ENCODE measurements at regions not wholly inside any gene's neighbourhood (a gene's known extent, or its start where the extent isn't known, plus 50 kb on each side); places are given as distances from the start of the nearest gene placed in this dataset.

DNA sequence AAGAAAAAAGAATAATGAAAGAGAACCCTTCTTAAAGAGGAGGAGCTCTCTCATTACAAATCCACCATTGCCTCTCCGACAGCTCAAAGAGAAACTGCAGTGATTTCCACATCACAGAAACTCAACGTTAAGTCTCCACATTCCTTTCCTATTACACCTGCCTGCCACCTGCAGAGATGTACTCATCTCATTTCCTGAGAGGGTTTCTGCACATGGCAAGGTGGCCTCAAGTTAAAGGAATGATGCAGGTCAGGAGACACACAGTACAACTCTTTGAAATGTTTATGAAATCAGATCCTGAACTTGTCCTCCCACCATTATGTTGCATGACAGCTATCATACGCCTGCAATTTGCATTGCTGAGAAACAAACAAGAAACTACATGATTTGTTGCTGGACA is 458.4 kb upstream of the ADAMTS9 start:
- no peaks in the 10 kb centered on the region for H3K9me3 ChIP-seq
- no peak for DNase-seq
- H3K27me3 ChIP-seq = no peaks in the 10 kb centered on the region
- no peak for TF ChIP-seq POLR2A (IDR thresholded peaks at IDR 0.05)
- no peak for TF ChIP-seq EP300 (IDR thresholded peaks at IDR 0.05)
- TF ChIP-seq, protein P1, sequence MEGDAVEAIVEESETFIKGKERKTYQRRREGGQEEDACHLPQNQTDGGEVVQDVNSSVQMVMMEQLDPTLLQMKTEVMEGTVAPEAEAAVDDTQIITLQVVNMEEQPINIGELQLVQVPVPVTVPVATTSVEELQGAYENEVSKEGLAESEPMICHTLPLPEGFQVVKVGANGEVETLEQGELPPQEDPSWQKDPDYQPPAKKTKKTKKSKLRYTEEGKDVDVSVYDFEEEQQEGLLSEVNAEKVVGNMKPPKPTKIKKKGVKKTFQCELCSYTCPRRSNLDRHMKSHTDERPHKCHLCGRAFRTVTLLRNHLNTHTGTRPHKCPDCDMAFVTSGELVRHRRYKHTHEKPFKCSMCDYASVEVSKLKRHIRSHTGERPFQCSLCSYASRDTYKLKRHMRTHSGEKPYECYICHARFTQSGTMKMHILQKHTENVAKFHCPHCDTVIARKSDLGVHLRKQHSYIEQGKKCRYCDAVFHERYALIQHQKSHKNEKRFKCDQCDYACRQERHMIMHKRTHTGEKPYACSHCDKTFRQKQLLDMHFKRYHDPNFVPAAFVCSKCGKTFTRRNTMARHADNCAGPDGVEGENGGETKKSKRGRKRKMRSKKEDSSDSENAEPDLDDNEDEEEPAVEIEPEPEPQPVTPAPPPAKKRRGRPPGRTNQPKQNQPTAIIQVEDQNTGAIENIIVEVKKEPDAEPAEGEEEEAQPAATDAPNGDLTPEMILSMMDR (IDR thresholded peaks at IDR 0.05) = no peak
- intact Hi-C loops (cut with DNase I) = no loop called here
- H3K4me3 ChIP-seq = no peak overlapping the region
- WGBS, 3 donors = 64 to 72% (median 70%) methylated on average over 3 of the region's 3 CpGs
- no peak overlapping the region for H3K27ac ChIP-seq
- no peaks in the 10 kb centered on the region for H3K4me1 ChIP-seq (ENCODE audit: insufficient read depth)
- no peaks in the 10 kb centered on the region for H3K36me3 ChIP-seq

DNA sequence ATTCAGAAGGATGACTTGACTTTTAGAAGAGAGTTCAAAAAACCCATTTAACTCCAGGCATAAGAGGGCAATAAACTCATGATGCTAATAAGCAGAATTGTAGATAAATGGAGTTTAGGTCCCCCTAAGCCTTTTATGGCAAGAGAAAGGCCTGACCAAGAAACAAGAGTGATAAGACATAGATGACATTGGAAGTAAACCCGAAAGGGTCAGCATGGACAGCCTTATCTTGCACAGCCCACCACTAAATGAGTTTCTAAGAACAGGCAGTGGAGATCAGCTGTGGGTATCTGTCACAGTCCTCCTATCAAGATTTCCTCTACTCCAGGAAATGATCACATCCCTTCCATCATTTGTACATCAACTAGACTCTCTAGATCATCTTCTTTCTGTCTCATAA is 457.9 kb upstream of the ADAMTS9 start:
- 89 to 100% (median 96%) methylated on average over 1 of the region's 1 CpG for WGBS, 3 donors
- TF ChIP-seq EP300 (IDR thresholded peaks at IDR 0.05) = no peak
- TF ChIP-seq POLR2A (IDR thresholded peaks at IDR 0.05) = no peak
- TF ChIP-seq, protein P1 (IDR thresholded peaks at IDR 0.05) = no peak
- Histone ChIP-seq H3K4me1 (ENCODE audit: insufficient read depth) (no peaks in the 10 kb centered on the region), H3K27ac (no peak overlapping the region), H3K27me3 (no peaks in the 10 kb centered on the region), H3K36me3 (no peaks in the 10 kb centered on the region), H3K9me3 (no peaks in the 10 kb centered on the region), H3K4me3 (no peak overlapping the region)
- intact Hi-C loops (cut with DNase I) = no loop called here
- DNase-seq = no peak

- H3K27ac ChIP-seq = no peak overlapping the region
- intact Hi-C loops (cut with DNase I) = no loop called here
- no peaks in the 10 kb centered on the region for H3K9me3 ChIP-seq
- no peaks in the 10 kb centered on the region for H3K36me3 ChIP-seq
- DNase-seq = no peak
- H3K4me1 ChIP-seq (ENCODE audit: insufficient read depth) = no peaks in the 10 kb centered on the region
- no peaks in the 10 kb centered on the region for H3K27me3 ChIP-seq
- TF ChIP-seq, protein P1 (IDR thresholded peaks at IDR 0.05) = no peak
- TF ChIP-seq POLR2A (IDR thresholded peaks at IDR 0.05) = no peak
- no peak for TF ChIP-seq EP300 (IDR thresholded peaks at IDR 0.05)
- H3K4me3 ChIP-seq = no peak overlapping the region
Measured at GRCh38 chr3:65144791-65145351, 457.1 kb upstream of the ADAMTS9 start.

DNA sequence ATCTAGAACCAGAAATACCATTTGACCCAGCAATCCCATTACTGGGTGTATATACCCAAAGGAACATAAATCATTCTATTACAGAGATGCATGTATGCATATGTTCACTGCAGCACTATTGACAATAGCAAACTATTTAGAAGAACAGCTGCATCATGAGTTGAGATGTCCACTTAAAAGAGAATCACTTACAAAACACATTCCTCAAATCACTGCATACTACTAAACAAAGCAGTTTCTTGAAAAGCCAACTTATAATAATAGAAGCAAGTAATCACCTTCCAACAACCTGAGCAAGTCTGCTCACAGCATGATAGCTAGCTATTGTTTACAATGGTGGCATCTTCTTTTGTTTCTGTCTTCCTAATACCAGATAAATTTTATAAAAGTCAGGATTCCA is 454.7 kb upstream of the ADAMTS9 start:
- Histone ChIP-seq H3K27ac (no peak overlapping the region), H3K4me1 (ENCODE audit: insufficient read depth) (no peaks in the 10 kb centered on the region), H3K9me3 (no peaks in the 10 kb centered on the region), H3K36me3 (no peaks in the 10 kb centered on the region), H3K4me3 (no peak overlapping the region), H3K27me3 (no peaks in the 10 kb centered on the region)
- TF ChIP-seq, protein P1 (IDR thresholded peaks at IDR 0.05) = no peak
- no peak for TF ChIP-seq POLR2A (IDR thresholded peaks at IDR 0.05)
- no peak for TF ChIP-seq EP300 (IDR thresholded peaks at IDR 0.05)
- intact Hi-C loops (cut with DNase I) = no loop called here
- no peak for DNase-seq

All from ovary (tissue), 7 donors.